BLaER1 treated with 17β-estradiol and CSF1 and Interleukin-3, amounts not matched to agents 10 nM and 100 nM (cell line): ENCODE measurements at regions not wholly inside any gene's neighbourhood (a gene's known extent, or its start where the extent isn't known, plus 50 kb on each side); places are given as distances from the start of the nearest gene placed in this dataset.

Experiments used
- H3K27ac ChIP-seq, 11 experiments: shearing (Covaris generic); formaldehyde crosslinking; 2 replicates each; pipeline ENCODE4 v1.8.1; 2022
- H3K27me3 ChIP-seq, 11 experiments: shearing (Covaris generic); formaldehyde crosslinking; 2 replicates each; pipeline ENCODE4 v1.8.1; 2022
- H3K36me3 ChIP-seq, 11 experiments: shearing (Covaris generic); formaldehyde crosslinking; 2 replicates each; pipeline ENCODE4 v1.8.1; 2022
- H3K4me1 ChIP-seq, 10 experiments: shearing (Covaris generic); formaldehyde crosslinking; 2 replicates each; pipeline ENCODE4 v1.8.1; 2022
- H3K4me2 ChIP-seq, 11 experiments: shearing (Covaris generic); formaldehyde crosslinking; 2 replicates each; pipeline ENCODE4 v1.8.1; 2022
- H3K4me3 ChIP-seq, 10 experiments: shearing (Covaris generic); formaldehyde crosslinking; 2 replicates each; pipeline ENCODE4 v1.8.1; 2022
- H3K9ac ChIP-seq, 11 experiments: shearing (Covaris generic); formaldehyde crosslinking; 2 replicates each; pipeline ENCODE4 v1.8.1; 2022
- H3K9me3 ChIP-seq, 11 experiments: shearing (Covaris generic); formaldehyde crosslinking; replicated peaks in 1 of 11; 2 replicates each; pipeline ENCODE4 v1.8.1; 2022
- H4K20me1 ChIP-seq, 11 experiments: shearing (Covaris generic); formaldehyde crosslinking; 2 replicates each; pipeline ENCODE4 v1.8.1; 2022
- Cebpa-rat ChIP-seq, 11 experiments: shearing (Covaris generic); IDR thresholded peaks; 2 replicates each; pipeline ENCODE4 v1.8.1; 2022

DNA sequence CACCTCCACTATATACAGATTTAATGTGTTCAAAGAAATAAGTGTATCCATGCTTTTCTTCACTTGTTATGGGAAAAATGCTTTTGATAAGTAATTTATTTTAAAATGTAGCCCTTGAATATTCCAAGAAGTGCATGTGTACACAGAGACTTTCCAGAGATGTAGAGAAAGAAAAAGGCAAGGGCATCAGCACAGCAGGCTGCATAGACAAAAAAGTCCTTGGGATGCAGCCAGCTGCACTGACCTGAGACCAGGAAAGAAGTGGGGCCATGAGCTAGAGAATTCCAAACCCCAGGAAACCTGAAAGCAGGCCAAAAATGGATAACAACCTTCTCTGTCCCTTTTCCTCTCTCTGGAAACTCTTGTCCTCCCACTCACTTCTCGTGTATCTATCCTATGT lies 51.6 kb upstream of the PRDM8 start:
- Histone ChIP-seq H3K4me3 (no peak overlapping the region), H3K27me3 (no peaks in the 10 kb centered on the region), H3K4me1 (peaks cover 15 to 52% (median 42%) of the 10 kb centered on the region in 10 experiments), H3K9me3 (peaks cover 0 to 10% (median 0%) of the 10 kb centered on the region in 11 experiments; a peak in 1 of 22 replicates), H3K36me3 (no peaks in the 10 kb centered on the region), H4K20me1 (no peaks in the 10 kb centered on the region), H3K27ac (no peak overlapping the region), H3K4me2 (peak overlapping the region in 3 of 11 experiments; percentile 71 to 81 (median 72); a peak in 4 of 22 replicates), H3K9ac (no peak overlapping the region)
- no peak for TF ChIP-seq Cebpa-rat (IDR thresholded peaks at IDR 0.05)

DNA sequence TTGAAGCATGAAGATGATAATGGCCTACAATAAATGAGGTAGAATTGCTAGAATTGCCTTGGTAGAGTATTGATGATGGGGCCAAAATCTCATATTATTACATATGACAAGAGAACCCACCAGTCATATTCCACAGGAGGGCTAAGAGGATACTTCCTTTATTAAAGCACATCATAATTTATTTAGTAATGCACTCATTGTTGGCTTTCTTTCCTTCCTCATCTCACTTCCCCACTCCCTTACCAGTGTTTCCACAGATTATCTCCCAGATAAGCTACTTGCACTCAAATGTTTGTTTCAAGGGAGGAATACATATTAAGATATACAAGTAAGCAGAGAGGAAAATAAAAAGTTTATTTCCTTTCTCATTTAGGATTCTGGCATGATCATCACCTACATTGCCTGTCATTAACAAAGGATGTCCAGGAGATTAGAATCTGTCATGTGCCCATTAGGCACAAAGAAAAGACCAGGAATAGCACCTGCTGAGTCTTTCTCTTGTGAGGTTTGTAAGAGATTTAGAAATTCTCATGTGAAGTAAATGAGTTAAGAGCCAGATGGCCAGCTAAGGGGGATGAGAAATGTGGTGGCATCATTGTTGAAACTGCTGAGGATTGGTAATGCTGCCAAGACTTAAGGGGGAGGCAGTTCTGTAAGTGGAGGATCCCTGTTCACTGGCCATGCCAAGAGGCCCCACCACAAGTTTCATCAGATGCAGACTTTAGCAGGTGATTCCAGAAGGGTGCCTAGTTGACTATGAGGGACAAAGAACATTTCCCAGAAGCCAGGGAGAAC lies 52.4 kb upstream of the PRDM8 start:
- Histone ChIP-seq H3K4me2 (peak overlapping the region in 8 of 11 experiments; percentile 14 to 81 (median 66); a peak in 14 of 22 replicates), H3K36me3 (no peaks in the 10 kb centered on the region), H3K4me3 (no peak overlapping the region), H4K20me1 (no peaks in the 10 kb centered on the region), H3K9me3 (peaks cover 0 to 10% (median 0%) of the 10 kb centered on the region in 11 experiments; a peak in 1 of 22 replicates), H3K27me3 (no peaks in the 10 kb centered on the region), H3K9ac (no peak overlapping the region), H3K4me1 (peaks cover 22 to 61% (median 50%) of the 10 kb centered on the region in 10 experiments), H3K27ac (peak overlapping the region in 9 of 11 experiments; percentile 18 to 97 (median 75); a peak in 14 of 22 replicates)
- TF ChIP-seq Cebpa-rat (IDR thresholded peaks at IDR 0.05): no peak

DNA sequence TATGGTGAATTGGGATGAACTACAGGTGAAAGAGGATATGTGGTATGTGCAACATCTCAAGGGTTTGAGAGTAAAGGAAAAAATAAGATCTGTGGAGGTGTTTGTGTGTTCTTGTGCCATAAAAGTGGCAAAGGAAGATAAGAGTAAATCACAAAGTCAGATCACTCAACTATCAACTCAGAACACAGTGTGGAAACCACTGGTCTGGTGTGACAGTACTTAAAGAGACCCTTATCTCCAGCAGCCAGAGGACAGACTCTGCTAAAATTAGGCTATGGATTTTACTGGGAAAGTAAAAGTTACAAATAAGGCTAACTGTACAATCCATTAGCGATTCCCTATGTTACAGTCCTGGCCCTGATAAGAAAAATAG lies 54.0 kb upstream of the PRDM8 start:
- Histone ChIP-seq H3K4me3 (no peak overlapping the region), H3K27ac (peak overlapping the region; percentile 61 to 97 (median 71)), H3K4me1 (peaks cover 38 to 76% (median 64%) of the 10 kb centered on the region in 10 experiments), H3K27me3 (no peaks in the 10 kb centered on the region), H3K4me2 (peak overlapping the region; percentile 17 to 81 (median 62); a peak in 20 of 22 replicates), H3K9me3 (peaks cover 0 to 10% (median 0%) of the 10 kb centered on the region in 11 experiments; a peak in 1 of 22 replicates), H3K9ac (peak overlapping the region in 3 of 11 experiments; percentile 15 to 41 (median 17); a peak in 6 of 22 replicates), H4K20me1 (no peaks in the 10 kb centered on the region), H3K36me3 (no peaks in the 10 kb centered on the region)
- TF ChIP-seq Cebpa-rat (IDR thresholded peaks at IDR 0.05): no peak

DNA sequence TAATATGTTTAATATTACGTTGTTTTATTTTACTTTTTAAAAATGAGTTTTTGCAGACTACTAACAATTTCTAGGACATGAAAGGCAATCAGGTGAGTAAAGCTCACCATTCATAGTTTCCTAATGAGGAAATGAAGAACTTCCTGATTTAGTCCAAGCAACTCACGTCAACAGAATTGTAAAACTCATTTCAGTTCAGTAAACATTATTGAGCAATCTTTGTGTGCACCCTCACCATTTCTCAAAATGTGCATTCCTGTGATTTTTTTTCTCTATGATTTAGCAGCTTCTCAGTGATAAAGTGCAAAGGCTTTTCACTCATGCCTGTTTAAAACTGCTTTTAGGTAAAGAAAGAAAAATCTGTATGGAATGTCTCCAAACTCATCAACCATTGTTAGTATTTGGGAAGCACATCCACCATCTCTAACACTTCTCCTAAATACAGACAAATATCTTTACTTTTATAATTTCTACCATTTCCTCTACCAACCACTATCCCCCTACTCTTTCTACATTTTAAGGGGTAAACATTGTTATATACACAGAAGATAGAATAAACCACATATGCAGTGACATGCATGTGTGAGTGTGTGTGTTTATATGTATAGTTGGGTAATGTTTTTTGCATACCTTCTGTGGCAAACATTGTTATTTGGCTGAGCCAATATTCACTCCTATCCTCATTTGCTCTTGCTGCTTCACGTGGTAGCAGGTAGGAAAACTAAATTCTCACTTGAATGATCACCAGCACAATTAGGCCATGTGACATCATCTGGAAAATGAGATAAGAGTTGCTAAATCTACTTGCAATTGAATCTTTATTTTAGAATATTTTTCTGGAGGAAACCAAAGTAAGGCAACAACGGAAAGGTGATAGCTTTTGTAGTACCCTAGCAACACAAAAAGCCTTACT lies 54.7 kb upstream of the PRDM8 start:
- Histone ChIP-seq H3K36me3 (no peaks in the 10 kb centered on the region), H3K4me2 (peak overlapping the region; percentile 17 to 81 (median 62); a peak in 21 of 22 replicates), H3K9ac (peak overlapping the region in 6 of 11 experiments; percentile 9 to 44 (median 30); a peak in 9 of 22 replicates), H3K27ac (peak overlapping the region; percentile 61 to 97 (median 71)), H3K9me3 (peaks cover 0 to 10% (median 0%) of the 10 kb centered on the region in 11 experiments; a peak in 1 of 22 replicates), H3K4me3 (no peak overlapping the region), H4K20me1 (no peaks in the 10 kb centered on the region), H3K4me1 (peaks cover 44 to 83% (median 71%) of the 10 kb centered on the region in 10 experiments), H3K27me3 (no peaks in the 10 kb centered on the region)
- TF ChIP-seq Cebpa-rat (IDR thresholded peaks at IDR 0.05): peak in 8 of 11 experiments; percentile 34 to 94 (median 70); a peak in 11 of 22 replicates

DNA sequence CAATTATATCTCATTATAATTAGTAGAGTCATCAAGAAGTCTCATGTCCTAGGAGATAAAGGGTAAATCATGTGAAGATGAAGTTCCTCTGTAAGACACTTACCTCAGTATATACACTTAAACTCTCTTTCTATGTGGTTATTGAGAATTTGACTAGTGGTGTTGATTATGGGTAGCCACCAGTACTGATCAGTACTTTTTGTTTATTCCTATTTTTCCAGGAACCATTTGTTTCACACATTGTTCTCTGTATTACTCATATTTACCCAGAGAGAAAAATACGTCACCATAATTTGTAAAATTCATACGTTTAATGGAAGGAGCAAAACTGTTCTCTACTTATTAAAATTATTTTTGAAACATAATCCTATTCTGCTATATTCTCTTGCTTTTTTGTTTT lies 55.8 kb upstream of the PRDM8 start:
- no peak for TF ChIP-seq Cebpa-rat (IDR thresholded peaks at IDR 0.05)

DNA sequence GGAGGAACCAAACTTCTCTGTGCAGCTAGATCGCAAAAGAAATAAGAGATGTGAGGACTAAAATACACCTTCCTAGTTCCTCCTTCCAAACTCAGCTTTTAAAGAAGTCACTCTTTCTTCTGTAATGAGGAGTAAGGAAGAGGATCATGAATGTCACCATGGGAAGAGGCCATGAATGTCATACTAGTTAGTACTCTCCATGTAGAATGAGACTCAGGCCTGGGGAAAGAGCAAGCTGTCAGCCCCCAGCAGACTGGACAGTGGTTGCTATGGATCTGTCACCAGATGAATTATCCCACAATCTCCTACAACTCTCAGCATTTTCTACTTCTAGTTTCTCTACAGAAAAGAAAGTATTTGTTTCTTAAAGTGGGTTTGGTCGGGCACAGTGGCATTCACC lies 57.1 kb upstream of the PRDM8 start:
- peaks cover 0 to 13% (median 3%) of the 10 kb centered on the region in 11 experiments; a peak in 6 of 22 replicates for H3K9me3 ChIP-seq
- H3K4me2 ChIP-seq: peak overlapping the region; percentile 42 to 92 (median 78)
- H3K4me3 ChIP-seq: no peak overlapping the region
- no peaks in the 10 kb centered on the region for H3K36me3 ChIP-seq
- H3K27me3 ChIP-seq: no peaks in the 10 kb centered on the region
- H3K4me1 ChIP-seq: peaks cover 47 to 96% (median 82%) of the 10 kb centered on the region in 10 experiments
- peak overlapping the region; percentile 83 to 98 (median 92) for H3K27ac ChIP-seq
- no peaks in the 10 kb centered on the region for H4K20me1 ChIP-seq
- no peak for TF ChIP-seq Cebpa-rat (IDR thresholded peaks at IDR 0.05)
- peak overlapping the region; percentile 62 to 83 (median 74); a peak in 21 of 22 replicates for H3K9ac ChIP-seq

More for the DNA sequence above, 55.8 kb upstream of the PRDM8 start:
- Histone ChIP-seq H3K27me3 (no peaks in the 10 kb centered on the region), H3K4me2 (peak overlapping the region in 6 of 11 experiments; percentile 23 to 81 (median 66); a peak in 7 of 22 replicates), H3K4me1 (peaks cover 47 to 93% (median 82%) of the 10 kb centered on the region in 10 experiments), H3K4me3 (no peak overlapping the region), H3K9ac (no peak overlapping the region), H3K9me3 (peaks cover 0 to 10% (median 0%) of the 10 kb centered on the region in 11 experiments; a peak in 4 of 22 replicates), H3K27ac (peak overlapping the region; percentile 33 to 97 (median 71); a peak in 19 of 22 replicates), H3K36me3 (no peaks in the 10 kb centered on the region), H4K20me1 (no peaks in the 10 kb centered on the region)

DNA sequence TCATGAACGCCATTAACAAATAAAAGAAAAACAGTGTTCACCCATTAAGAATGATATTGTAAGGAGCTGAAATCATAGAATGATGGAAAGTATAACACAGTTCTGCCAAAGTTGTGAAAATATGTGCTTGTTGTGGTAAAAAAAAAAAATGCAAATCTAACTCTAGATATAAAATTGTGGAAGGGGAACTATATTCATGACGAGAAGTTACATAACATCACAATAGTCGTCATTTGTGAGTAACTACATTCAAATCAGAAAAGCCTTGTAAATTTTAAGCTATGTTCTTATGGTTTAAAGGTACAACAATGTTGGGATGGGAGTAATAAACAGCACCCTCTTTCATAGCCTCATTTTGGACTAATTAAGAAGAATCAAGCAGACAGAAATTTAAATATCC lies 57.6 kb upstream of the PRDM8 start:
- Histone ChIP-seq H3K9ac (peak overlapping the region; percentile 62 to 83 (median 74); a peak in 20 of 22 replicates), H3K4me3 (no peak overlapping the region), H3K27me3 (no peaks in the 10 kb centered on the region), H3K36me3 (no peaks in the 10 kb centered on the region), H3K27ac (peak overlapping the region; percentile 83 to 98 (median 92)), H3K4me1 (peaks cover 47 to 95% (median 77%) of the 10 kb centered on the region in 10 experiments), H4K20me1 (no peaks in the 10 kb centered on the region), H3K4me2 (peak overlapping the region; percentile 42 to 92 (median 78)), H3K9me3 (peaks cover 0 to 13% (median 3%) of the 10 kb centered on the region in 11 experiments; a peak in 6 of 22 replicates)
- no peak for TF ChIP-seq Cebpa-rat (IDR thresholded peaks at IDR 0.05)
